Trophoblast cell (in vitro differentiated cells and primary cell): ENCODE measurements at regions not wholly inside any gene's neighbourhood (a gene's known extent, or its start where the extent isn't known, plus 50 kb on each side); places are given as distances from the start of the nearest gene placed in this dataset.

Experiments
- DNase-seq, 2 donors: peaks; one replicate each; pipeline ENCODE4 v3.0.0-alpha.2; 2016
- H2AFZ ChIP-seq: 2 replicates; pipeline ENCODE4 v1.6.1; 2013; ENCODE audit warnings: low read length, moderate library complexity, mild to moderate bottlenecking; ENCODE audit not compliant: insufficient read depth, poor library complexity
- H2AK5ac ChIP-seq: 2 replicates; pipeline ENCODE4 v1.6.1; 2013; ENCODE audit warnings: mild to moderate bottlenecking, low read length
- H2BK120ac ChIP-seq: 2 replicates; pipeline ENCODE4 v1.6.1; 2013; ENCODE audit warnings: low read length, mild to moderate bottlenecking, moderate library complexity; ENCODE audit not compliant: insufficient read depth, poor library complexity
- H2BK12ac ChIP-seq: 2 replicates; pipeline ENCODE4 v1.6.1; 2013; ENCODE audit warnings: mild to moderate bottlenecking, low read length, moderate library complexity
- H2BK5ac ChIP-seq: 2 replicates; pipeline ENCODE4 v1.6.1; 2013; ENCODE audit warnings: low read length, low read depth, moderate library complexity, mild to moderate bottlenecking; ENCODE audit not compliant: poor library complexity
- H3K14ac ChIP-seq: 2 replicates; pipeline ENCODE4 v1.6.1; 2013; ENCODE audit warnings: mild to moderate bottlenecking, low read length
- H3K18ac ChIP-seq: 2 replicates; pipeline ENCODE4 v1.6.1; 2013; ENCODE audit warnings: mild to moderate bottlenecking, low read length
- H3K23ac ChIP-seq: 2 replicates; pipeline ENCODE4 v1.6.1; 2013; ENCODE audit warnings: low read length
- H3K27ac ChIP-seq: 2 replicates; pipeline ENCODE4 v1.5.1; 2013; ENCODE audit warnings: low read depth, mild to moderate bottlenecking, inconsistent platforms, low read length, moderate library complexity
- H3K27me3 ChIP-seq: 2 replicates; pipeline ENCODE4 v1.6.1; 2013; ENCODE audit warnings: inconsistent platforms, mild to moderate bottlenecking, low read length, moderate library complexity; ENCODE audit not compliant: insufficient read depth
- H3K36me3 ChIP-seq, 2 experiments: 1 replicate in 1 of 2; 2 replicates in 1 of 2; pipeline ENCODE4 v1.6.1; 2013; ENCODE audit warnings: low read length in 2 of 2, mild to moderate bottlenecking in 2 of 2, moderate library complexity in 1 of 2; ENCODE audit not compliant: insufficient read depth in 2 of 2, control insufficient read depth in 1 of 2
- H3K4ac ChIP-seq: 2 replicates; pipeline ENCODE4 v1.6.1; 2013; ENCODE audit warnings: low read depth, mild to moderate bottlenecking, low read length, moderate library complexity
- H3K4me1 ChIP-seq, 2 experiments: 1 replicate in 1 of 2; 2 replicates in 1 of 2; pipeline ENCODE4 v1.6.1; 2013; ENCODE audit warnings: low read length in 2 of 2, mild to moderate bottlenecking in 2 of 2, moderate library complexity in 1 of 2; ENCODE audit not compliant: insufficient read depth in 2 of 2, control insufficient read depth in 1 of 2
- H3K4me2 ChIP-seq: 2 replicates; pipeline ENCODE4 v1.6.1; 2013; ENCODE audit warnings: inconsistent platforms, mild to moderate bottlenecking, low read length, moderate library complexity
- H3K4me3 ChIP-seq: 2 replicates; pipeline ENCODE4 v1.5.1; 2013; ENCODE audit warnings: mild to moderate bottlenecking, low read depth, low read length, inconsistent platforms
- H3K79me1 ChIP-seq: one replicate; pipeline ENCODE4 v1.6.1; 2013; ENCODE audit warnings: low read length
- H3K79me2 ChIP-seq: 2 replicates; pipeline ENCODE4 v1.6.1; 2013; ENCODE audit warnings: low read length, mild to moderate bottlenecking; ENCODE audit not compliant: control insufficient read depth, insufficient read depth, poor library complexity
- H3K9ac ChIP-seq: 2 replicates; pipeline ENCODE4 v1.6.1; 2013; ENCODE audit warnings: mild to moderate bottlenecking, low read length
- H3K9me3 ChIP-seq: 2 replicates; pipeline ENCODE4 v1.6.1; 2013; ENCODE audit warnings: low read depth, mild to moderate bottlenecking, control low read depth, inconsistent platforms, low read length; ENCODE audit not compliant: insufficient read depth
- H4K12ac ChIP-seq: 2 replicates; pipeline ENCODE4 v1.6.1; 2013; ENCODE audit warnings: low read depth, mild to moderate bottlenecking, low read length, moderate library complexity
- H4K8ac ChIP-seq: 2 replicates; pipeline ENCODE4 v1.6.1; 2013; ENCODE audit warnings: low read depth, mild to moderate bottlenecking, low read length, moderate library complexity
- H4K91ac ChIP-seq: one replicate; pipeline ENCODE4 v1.6.1; 2013; ENCODE audit warnings: low read depth, mild to moderate bottlenecking, low read length, moderate library complexity
- WGBS: extraction: QIAGEN DNeasy Blood & Tissue Kit; methylation state at CpG from one replicate; pipeline ENCODE4 v1.1.7; 2013; ENCODE audit warnings: missing lambda C conversion rate; ENCODE audit not compliant: insufficient read length, insufficient coverage; ENCODE audit errors: extremely low coverage; 5-methylcytosine and 5-hydroxymethylcytosine counted together

GRCh38 chr11:127149410-127149809 is 148.8 kb upstream of the KIRREL3 start:
- no peak overlapping the region for H3K4me3 ChIP-seq
- H3K4ac ChIP-seq, result no peak overlapping the region
- no peak overlapping the region for H3K14ac ChIP-seq
- no peaks in the 10 kb centered on the region for H3K79me1 ChIP-seq
- no peaks in the 10 kb centered on the region for H3K9me3 ChIP-seq
- H4K12ac ChIP-seq, result no peak overlapping the region
- H2AFZ ChIP-seq, result no peak overlapping the region
- DNase-seq, result no peak
- no peaks in the 10 kb centered on the region for H3K79me2 ChIP-seq
- H2AK5ac ChIP-seq, result no peak overlapping the region
- no peak overlapping the region for H3K9ac ChIP-seq
- no peak overlapping the region for H2BK5ac ChIP-seq
- H3K4me2 ChIP-seq, result no peak overlapping the region
- H3K4me1 ChIP-seq, result no peaks in the 10 kb centered on the region
- no CpG with 5 or more reads among the region's 1 CpG for WGBS
- H2BK12ac ChIP-seq, result no peak overlapping the region
- no peak overlapping the region for H3K18ac ChIP-seq
- H4K8ac ChIP-seq, result no peak overlapping the region
- no peak overlapping the region for H3K27ac ChIP-seq
- H3K36me3 ChIP-seq, result no peaks in the 10 kb centered on the region
- no peak overlapping the region for H2BK120ac ChIP-seq
- H3K27me3 ChIP-seq, result no peaks in the 10 kb centered on the region
- H3K23ac ChIP-seq, result no peak overlapping the region
- no peak overlapping the region for H4K91ac ChIP-seq

GRCh38 chr11:127143251-127143650 is 142.7 kb upstream of the KIRREL3 start:
- H3K9me3 ChIP-seq, result no peaks in the 10 kb centered on the region
- H4K91ac ChIP-seq, result no peak overlapping the region
- H2BK120ac ChIP-seq, result no peak overlapping the region
- H3K36me3 ChIP-seq, result no peaks in the 10 kb centered on the region
- H3K4me3 ChIP-seq, result no peak overlapping the region
- H4K12ac ChIP-seq, result no peak overlapping the region
- H3K9ac ChIP-seq, result no peak overlapping the region
- H3K4me2 ChIP-seq, result no peak overlapping the region
- H3K79me2 ChIP-seq, result no peaks in the 10 kb centered on the region
- no CpG with 5 or more reads among the region's 7 CpGs for WGBS
- H3K18ac ChIP-seq, result no peak overlapping the region
- H3K27ac ChIP-seq, result no peak overlapping the region
- no peak overlapping the region for H2AK5ac ChIP-seq
- H2BK5ac ChIP-seq, result no peak overlapping the region
- no peaks in the 10 kb centered on the region for H3K27me3 ChIP-seq
- H2BK12ac ChIP-seq, result no peak overlapping the region
- H3K14ac ChIP-seq, result no peak overlapping the region
- DNase-seq, result no peak
- H2AFZ ChIP-seq, result no peak overlapping the region
- no peaks in the 10 kb centered on the region for H3K4me1 ChIP-seq
- H4K8ac ChIP-seq, result no peak overlapping the region
- H3K23ac ChIP-seq, result no peak overlapping the region
- no peaks in the 10 kb centered on the region for H3K79me1 ChIP-seq
- no peak overlapping the region for H3K4ac ChIP-seq

GRCh38 chr11:127138613-127139012 is 138.0 kb upstream of the KIRREL3 start:
- Histone ChIP-seq H3K23ac (no peak overlapping the region), H2BK12ac (no peak overlapping the region), H3K4me3 (no peak overlapping the region), H4K12ac (no peak overlapping the region), H3K9ac (no peak overlapping the region), H2AFZ (no peak overlapping the region), H2BK120ac (no peak overlapping the region), H3K27me3 (no peaks in the 10 kb centered on the region), H3K36me3 (no peaks in the 10 kb centered on the region), H3K9me3 (no peaks in the 10 kb centered on the region), H3K4me1 (no peaks in the 10 kb centered on the region), H3K79me1 (no peaks in the 10 kb centered on the region), H2BK5ac (no peak overlapping the region), H3K14ac (no peak overlapping the region), H3K79me2 (no peaks in the 10 kb centered on the region), H4K91ac (no peak overlapping the region), H3K27ac (no peak overlapping the region), H4K8ac (no peak overlapping the region), H3K18ac (no peak overlapping the region), H3K4me2 (no peak overlapping the region), H3K4ac (no peak overlapping the region), H2AK5ac (no peak overlapping the region)
- no CpG with 5 or more reads among the region's 3 CpGs for WGBS
- DNase-seq, result no peak

GRCh38 chr11:127137771-127138280 is 137.3 kb upstream of the KIRREL3 start:
- no peak for DNase-seq
- H3K79me2 ChIP-seq, result no peaks in the 10 kb centered on the region
- no peak overlapping the region for H4K12ac ChIP-seq
- no peaks in the 10 kb centered on the region for H3K9me3 ChIP-seq
- H2BK120ac ChIP-seq, result no peak overlapping the region
- H3K9ac ChIP-seq, result no peak overlapping the region
- H3K36me3 ChIP-seq, result no peaks in the 10 kb centered on the region
- H3K14ac ChIP-seq, result no peak overlapping the region
- no peak overlapping the region for H2BK5ac ChIP-seq
- H3K79me1 ChIP-seq, result no peaks in the 10 kb centered on the region
- no peak overlapping the region for H2AK5ac ChIP-seq
- H2BK12ac ChIP-seq, result no peak overlapping the region
- H3K4ac ChIP-seq, result no peak overlapping the region
- no peak overlapping the region for H3K4me3 ChIP-seq
- no peak overlapping the region for H4K8ac ChIP-seq
- no peak overlapping the region for H3K4me2 ChIP-seq
- H3K27me3 ChIP-seq, result no peaks in the 10 kb centered on the region
- H3K18ac ChIP-seq, result no peak overlapping the region
- no peak overlapping the region for H3K23ac ChIP-seq
- no peaks in the 10 kb centered on the region for H3K4me1 ChIP-seq
- no CpG with 5 or more reads among the region's 15 CpGs for WGBS
- no peak overlapping the region for H4K91ac ChIP-seq
- no peak overlapping the region for H3K27ac ChIP-seq
- H2AFZ ChIP-seq, result no peak overlapping the region
